ENCODE measurements at regions not wholly inside any gene's neighbourhood (a gene's known extent, or its start where the extent isn't known, plus 50 kb on each side); places are given as distances from the start of the nearest gene placed in this dataset.
"Not testable (repeated sequence)": the region's sequence is repeated elsewhere in the genome, so short reads cannot be mapped to it uniquely, and the experiment has no call there.

- DNase-seq (ENCODE audit: low read depth): not testable (repeated sequence)
Observed at GRCh38 chr11:37430966-37431632, 833.1 kb upstream of the RAG2 start.

DNA sequence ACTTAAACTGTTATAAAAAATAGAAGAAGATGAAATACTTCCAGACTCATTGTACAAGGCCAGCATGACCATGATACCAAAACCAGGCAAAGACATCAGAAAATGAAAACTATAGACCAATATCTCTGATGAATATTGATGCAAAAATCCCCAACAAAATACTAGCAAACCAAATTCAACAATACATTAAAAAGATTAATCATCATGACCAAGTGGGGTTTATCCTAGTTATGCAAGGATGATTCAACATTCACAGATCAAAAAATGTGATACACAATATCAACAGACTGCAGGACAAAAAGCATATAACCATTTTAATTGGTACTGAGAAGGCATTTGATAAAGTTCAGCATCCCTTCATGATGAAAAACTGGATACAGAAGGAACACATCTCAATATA lies 824.5 kb upstream of the RAG2 start:
- DNase-seq (ENCODE audit: low read depth): no peak

DNA sequence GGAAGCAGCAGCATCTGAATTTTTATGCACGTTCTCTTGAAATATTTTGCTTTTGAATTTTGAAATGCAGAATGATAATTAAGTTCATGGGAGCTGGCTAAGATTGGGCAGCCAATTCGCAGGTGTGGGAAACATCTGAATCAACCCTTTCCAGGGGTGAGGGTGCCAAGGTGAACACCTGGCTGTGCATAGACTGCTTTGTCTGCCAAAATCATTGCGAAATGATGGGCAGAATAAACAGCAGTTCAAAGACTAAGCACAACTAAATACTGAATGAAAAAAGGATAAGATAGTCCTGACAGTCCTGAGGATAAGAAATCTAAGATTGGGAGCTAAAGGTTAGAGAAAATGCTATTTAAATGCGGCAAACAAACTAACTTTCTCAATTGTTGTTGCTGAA lies 813.3 kb upstream of the RAG2 start:
- no peak for DNase-seq (ENCODE audit: low read depth)

GRCh38 chr11:37409124-37409523 lies 811.1 kb upstream of the RAG2 start:
- DNase-seq (ENCODE audit: low read depth): no peak

GRCh38 chr11:37407461-37407860 lies 809.4 kb upstream of the RAG2 start:
- no peak for DNase-seq (ENCODE audit: low read depth)

DNA sequence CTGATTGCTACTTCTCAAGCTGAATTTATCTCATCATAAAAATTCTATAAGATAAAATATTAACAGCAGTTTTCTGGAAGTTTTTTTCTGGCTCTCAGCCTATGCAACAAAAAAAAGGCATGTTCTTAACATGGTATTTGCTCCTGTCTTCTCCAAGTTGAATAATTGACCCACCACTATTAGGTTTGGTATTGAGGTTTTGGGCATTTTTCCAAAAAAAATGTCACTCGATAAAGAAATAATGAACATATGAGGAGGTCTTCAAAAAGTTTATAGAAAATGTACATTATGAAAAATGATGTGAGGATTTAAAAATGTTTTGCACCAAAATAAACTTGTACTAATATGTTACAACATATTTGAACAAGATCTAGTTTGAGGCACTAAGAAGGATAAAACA lies 808.6 kb upstream of the RAG2 start:
- DNase-seq (ENCODE audit: low read depth): no peak

- no peak for DNase-seq (ENCODE audit: low read depth)
Observed at GRCh38 chr11:37404231-37404630, 806.2 kb upstream of the RAG2 start.

- no peak for DNase-seq (ENCODE audit: low read depth)
Observed at GRCh38 chr11:37402663-37403062, 804.6 kb upstream of the RAG2 start.

DNA sequence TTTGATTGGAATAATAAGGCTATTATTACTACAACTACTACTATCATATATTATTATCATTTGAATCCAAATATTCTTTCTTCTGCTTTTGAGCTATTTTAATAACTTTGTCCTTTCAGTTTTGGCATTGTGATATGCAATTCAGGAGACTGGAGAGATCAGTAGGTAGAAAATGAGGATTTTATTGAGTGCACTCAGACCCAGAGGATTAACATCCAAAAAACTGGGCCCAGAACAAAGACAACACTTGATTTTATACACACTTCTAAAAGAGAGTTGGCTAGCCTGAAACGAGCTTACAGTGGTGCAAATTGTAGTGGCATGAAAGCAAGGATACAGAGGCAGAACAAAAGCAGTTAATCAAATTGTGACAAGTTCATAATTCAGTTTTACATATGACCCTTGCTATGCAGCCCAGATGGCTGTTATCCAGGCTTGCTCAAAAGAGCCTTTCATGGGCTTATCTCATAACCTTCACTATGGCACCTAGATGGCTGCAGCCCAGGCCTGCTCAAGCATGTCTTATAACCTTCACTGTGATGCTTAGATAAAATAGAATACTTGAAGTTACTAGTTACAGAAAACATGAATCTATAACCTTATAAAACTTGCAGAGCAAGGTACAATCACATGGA lies 796.3 kb upstream of the RAG2 start:
- DNase-seq (ENCODE audit: low read depth): no peak

- DNase-seq (ENCODE audit: low read depth): no peak
Observed at GRCh38 chr11:37391615-37392014, 793.6 kb upstream of the RAG2 start.

DNA sequence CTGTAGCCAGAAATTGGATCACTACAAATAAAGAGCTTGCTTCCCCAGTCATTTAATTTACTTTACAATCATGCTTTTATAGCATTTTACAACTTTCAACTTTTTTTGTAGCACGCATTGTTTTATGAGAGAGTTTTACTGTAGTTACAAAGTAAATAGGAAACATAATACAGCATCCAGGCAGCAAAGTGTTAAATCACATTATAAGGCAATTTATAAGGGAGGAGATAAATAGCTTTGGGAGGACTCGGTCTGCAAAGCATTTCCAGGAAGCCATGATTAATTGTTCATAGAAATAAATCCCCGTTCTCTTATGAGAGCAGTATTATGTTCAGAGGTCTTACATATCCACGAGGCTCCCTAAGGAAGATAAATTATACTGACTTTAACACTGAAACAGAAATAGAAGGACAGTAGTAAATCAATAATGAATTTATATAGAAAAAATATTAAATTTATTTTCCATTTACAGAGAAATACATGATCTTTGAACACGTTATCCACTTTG lies 792.6 kb upstream of the RAG2 start:
- DNase-seq (ENCODE audit: low read depth): no peak

- no peak for DNase-seq (ENCODE audit: low read depth)
Observed at GRCh38 chr11:37378958-37379357, 780.9 kb upstream of the RAG2 start.

DNA sequence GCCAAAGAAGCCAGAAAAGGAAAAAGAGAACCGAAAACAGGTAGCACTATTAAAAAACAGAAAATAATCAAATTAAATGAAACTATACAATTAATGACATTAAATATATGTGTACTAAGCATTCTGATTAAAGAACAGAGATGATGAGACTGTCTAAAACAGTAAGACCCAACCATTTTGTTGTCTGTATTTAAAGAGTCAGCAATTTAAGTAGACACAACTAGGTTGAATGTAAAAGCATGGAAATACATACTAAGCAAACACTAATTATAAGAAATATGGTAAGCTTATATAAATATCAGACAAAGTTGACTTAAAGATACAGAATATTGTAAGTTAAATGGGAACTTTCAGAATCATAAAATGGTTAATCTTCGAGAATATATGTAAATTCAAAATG lies 774.6 kb upstream of the RAG2 start:
- no peak for DNase-seq (ENCODE audit: low read depth)

- DNase-seq (ENCODE audit: low read depth): no peak
Observed at GRCh38 chr11:37371346-37371970, 773.4 kb upstream of the RAG2 start.

DNA sequence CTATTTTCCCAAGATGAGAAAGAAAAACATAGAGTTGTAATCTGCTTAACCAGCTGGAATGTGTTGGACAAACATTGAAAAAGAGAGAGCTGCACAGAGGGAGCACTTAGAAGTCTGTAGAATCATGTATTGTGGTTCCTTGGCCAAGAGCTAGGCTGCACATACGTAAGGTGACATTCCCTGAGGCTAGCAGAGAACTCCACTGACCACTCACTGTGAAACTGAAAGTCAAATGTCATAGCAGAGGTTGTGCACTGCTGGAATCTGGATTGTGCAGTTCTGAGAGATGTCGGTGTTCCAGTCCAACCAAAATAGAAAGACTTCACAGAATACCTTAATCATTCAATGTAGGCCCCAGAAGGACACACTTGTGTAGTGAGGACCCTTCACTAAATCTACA lies 772.8 kb upstream of the RAG2 start:
- DNase-seq (ENCODE audit: low read depth): no peak

- no peak for DNase-seq (ENCODE audit: low read depth)
Observed at GRCh38 chr11:37364246-37364839, 766.3 kb upstream of the RAG2 start.

DNA sequence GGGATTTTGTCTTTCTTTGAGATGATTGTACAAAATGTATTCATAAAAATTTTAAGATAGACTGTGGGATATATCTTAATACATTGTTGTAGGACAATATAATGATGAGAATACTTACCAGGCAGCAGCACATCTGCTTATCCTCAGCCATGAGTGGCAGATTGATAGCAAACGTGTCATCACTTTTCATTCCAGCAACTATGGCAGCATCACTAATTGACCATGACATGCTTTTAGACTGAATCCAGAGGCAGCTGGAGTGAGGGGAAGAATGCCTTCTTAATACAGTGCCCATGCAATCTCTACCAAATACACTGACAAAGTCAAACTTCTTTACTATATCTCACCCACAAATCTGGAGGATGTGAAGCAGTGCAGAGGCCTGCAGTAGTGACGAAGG lies 755.2 kb upstream of the RAG2 start:
- DNase-seq (ENCODE audit: low read depth): no peak

DNA sequence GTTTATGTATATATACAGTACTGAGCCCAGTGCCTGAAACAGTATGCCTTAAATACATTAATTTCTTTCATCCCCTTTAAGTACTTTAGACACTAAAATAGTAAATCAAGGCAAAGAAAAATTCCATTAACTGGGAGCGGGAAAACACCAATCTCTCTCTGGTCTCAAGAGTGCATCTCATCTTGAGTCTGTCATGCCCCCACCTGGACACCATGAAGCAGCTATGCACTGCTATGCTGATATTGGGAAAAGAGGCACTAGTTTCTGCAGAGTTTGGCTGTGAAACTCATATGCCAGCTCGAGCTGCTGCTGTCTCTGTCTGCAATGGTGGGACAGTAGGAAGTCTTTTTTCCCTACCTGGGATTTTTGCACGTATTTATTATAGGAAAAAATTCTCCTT lies 754.4 kb upstream of the RAG2 start:
- DNase-seq (ENCODE audit: low read depth): no peak

DNA sequence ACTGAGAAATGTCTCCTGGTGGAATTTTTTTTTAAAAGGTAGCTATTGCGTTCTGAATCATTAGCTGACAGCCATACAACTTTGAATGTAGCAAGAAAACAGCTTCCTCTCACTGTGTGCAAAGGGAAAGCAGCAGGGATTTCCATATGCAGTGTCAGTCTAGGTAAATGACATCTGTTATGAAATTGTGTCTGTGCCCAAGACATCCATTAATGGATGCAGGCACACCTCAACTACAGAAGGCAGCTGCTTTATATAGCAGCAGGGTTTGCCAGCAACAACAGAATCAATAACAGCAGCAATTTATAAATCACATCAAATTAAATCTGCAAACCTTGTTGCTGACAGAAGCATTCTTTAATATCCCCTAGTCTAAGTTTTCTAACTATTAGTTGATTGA lies 745.3 kb upstream of the RAG2 start:
- DNase-seq (ENCODE audit: low read depth): no peak

GRCh38 chr11:37336401-37336800 lies 738.4 kb upstream of the RAG2 start:
- no peak for DNase-seq (ENCODE audit: low read depth)

DNA sequence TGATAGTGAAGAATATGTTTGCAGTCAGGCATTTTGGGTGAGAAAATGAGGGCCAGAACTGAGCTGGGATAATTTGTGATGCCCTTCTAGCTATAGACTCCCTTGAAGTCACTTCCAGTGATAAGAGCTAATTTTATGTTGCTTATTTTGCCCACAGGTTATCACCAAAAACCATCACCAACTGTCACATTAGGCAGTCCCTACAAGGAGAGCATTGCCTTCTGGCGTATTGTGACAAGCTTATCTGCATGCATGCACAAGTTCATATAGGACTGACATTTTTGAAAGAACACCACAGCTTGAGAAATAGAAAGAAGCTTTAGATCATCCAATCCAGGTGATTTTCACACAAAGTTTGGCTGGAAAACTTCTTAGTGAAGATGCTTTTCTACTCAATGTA lies 735.3 kb upstream of the RAG2 start:
- no peak for DNase-seq (ENCODE audit: low read depth)

- no peak for DNase-seq (ENCODE audit: low read depth)
Observed at GRCh38 chr11:37323843-37324242, 725.8 kb upstream of the RAG2 start.

All from EH (cell line).